ENCODE measurements at regions not wholly inside any gene's neighbourhood (a gene's known extent, or its start where the extent isn't known, plus 50 kb on each side); places are given as distances from the start of the nearest gene placed in this dataset.

- CTCF ChIA-PET (ENCODE audit: partially characterized antibody): no interaction called here
- POLR2A ChIA-PET (ENCODE audit: partially characterized antibody): no interaction called here
- H3K27ac Mint-ChIP-seq: no peak overlapping the region
These were observed 134.9 kb downstream of the EFHB start for GRCh38 chr3:19799115-19799514.

GRCh38 chr3:19798324-19798723 lies 135.7 kb downstream of the EFHB start:
- Histone ChIP-seq H3K4me3 (ENCODE audit: low read length in 2 of 2) (no peak overlapping the region), H3K4me1 (ENCODE audit: insufficient read depth, low read length) (no peaks in the 10 kb centered on the region), H3K36me3 (ENCODE audit: insufficient read depth, low read length) (no peaks in the 10 kb centered on the region), H3K27ac (ENCODE audit: low read depth, low read length) (no peak overlapping the region), H3K27me3 (ENCODE audit: insufficient read depth, low read length) (no peaks in the 10 kb centered on the region), H3K9me3 (ENCODE audit: control insufficient read depth in 1 of 2, low read length in 2 of 2) (no peaks in the 10 kb centered on the region)
- no peaks in the 10 kb centered on the region for H3K36me3 Mint-ChIP-seq
- no peaks in the 10 kb centered on the region for H3K27me3 Mint-ChIP-seq
- no peak for DNase-seq
- ChIA-PET CTCF (ENCODE audit: partially characterized antibody) (no interaction called here), POLR2A (ENCODE audit: partially characterized antibody) (no interaction called here)
- intact Hi-C loops (cut with micrococcal nuclease): no loop called here
- no peak overlapping the region for H3K27ac Mint-ChIP-seq
- no peaks in the 10 kb centered on the region for H3K4me1 Mint-ChIP-seq
- no peak overlapping the region for H3K4me3 Mint-ChIP-seq
- H3K9me3 Mint-ChIP-seq: peaks cover 0 to 39% (median 18%) of the 10 kb centered on the region in 8 donors

More at GRCh38 chr3:19799115-19799514, 134.9 kb downstream of the EFHB start:
- H3K36me3 ChIP-seq (ENCODE audit: insufficient read depth, low read length): no peaks in the 10 kb centered on the region
- H3K4me1 ChIP-seq (ENCODE audit: insufficient read depth, low read length): no peaks in the 10 kb centered on the region
- Mint-ChIP-seq H3K27me3 (no peaks in the 10 kb centered on the region), H3K9me3 (peaks cover 0 to 47% (median 24%) of the 10 kb centered on the region in 8 donors), H3K4me1 (no peaks in the 10 kb centered on the region), H3K36me3 (no peaks in the 10 kb centered on the region), H3K4me3 (no peak overlapping the region)
- no peak overlapping the region for H3K27ac ChIP-seq (ENCODE audit: low read depth, low read length)
- no peak overlapping the region for H3K4me3 ChIP-seq (ENCODE audit: low read length in 2 of 2)
- intact Hi-C loops (cut with micrococcal nuclease): no loop called here
- H3K27me3 ChIP-seq (ENCODE audit: insufficient read depth, low read length): no peaks in the 10 kb centered on the region
- no peak for DNase-seq
- H3K9me3 ChIP-seq (ENCODE audit: control insufficient read depth in 1 of 2, low read length in 2 of 2): no peaks in the 10 kb centered on the region

GRCh38 chr3:19792388-19792787 lies 141.6 kb downstream of the EFHB start:
- Histone ChIP-seq H3K9me3 (ENCODE audit: control insufficient read depth in 1 of 2, low read length in 2 of 2) (no peaks in the 10 kb centered on the region), H3K4me3 (ENCODE audit: low read length in 2 of 2) (no peak overlapping the region), H3K36me3 (ENCODE audit: insufficient read depth, low read length) (no peaks in the 10 kb centered on the region), H3K4me1 (ENCODE audit: insufficient read depth, low read length) (no peaks in the 10 kb centered on the region), H3K27ac (ENCODE audit: low read depth, low read length) (no peak overlapping the region), H3K27me3 (ENCODE audit: insufficient read depth, low read length) (no peaks in the 10 kb centered on the region)
- ChIA-PET POLR2A (ENCODE audit: partially characterized antibody) (no interaction called here), CTCF (ENCODE audit: partially characterized antibody) (no interaction called here)
- no peak overlapping the region for H3K4me3 Mint-ChIP-seq
- H3K4me1 Mint-ChIP-seq: no peaks in the 10 kb centered on the region
- DNase-seq: no peak
- intact Hi-C loops (cut with micrococcal nuclease): no loop called here
- H3K36me3 Mint-ChIP-seq: no peaks in the 10 kb centered on the region
- H3K27ac Mint-ChIP-seq: no peak overlapping the region
- H3K9me3 Mint-ChIP-seq: peaks cover 0 to 3% (median 0%) of the 10 kb centered on the region in 8 donors
- peaks cover 1% of the 10 kb centered on the region in 2 donors for H3K27me3 Mint-ChIP-seq

GRCh38 chr3:19775765-19776164 lies 158.3 kb downstream of the EFHB start:
- POLR2A ChIA-PET (ENCODE audit: partially characterized antibody): no interaction called here
- H3K9me3 Mint-ChIP-seq: peaks cover 0 to 6% (median 0%) of the 10 kb centered on the region in 8 donors

GRCh38 chr3:19769694-19770093 lies 164.3 kb downstream of the EFHB start:
- ChIA-PET CTCF (ENCODE audit: partially characterized antibody) (no interaction called here), POLR2A (ENCODE audit: partially characterized antibody) (no interaction called here)
- no peak overlapping the region for H3K4me3 Mint-ChIP-seq
- H3K9me3 ChIP-seq (ENCODE audit: control insufficient read depth in 1 of 2, low read length in 2 of 2): no peaks in the 10 kb centered on the region
- no peaks in the 10 kb centered on the region for H3K36me3 ChIP-seq (ENCODE audit: insufficient read depth, low read length)
- H3K27me3 Mint-ChIP-seq: peaks cover 2% of the 10 kb centered on the region in 2 donors
- H3K4me1 Mint-ChIP-seq: no peaks in the 10 kb centered on the region
- no peaks in the 10 kb centered on the region for H3K9me3 Mint-ChIP-seq
- no peak for DNase-seq
- H3K4me3 ChIP-seq (ENCODE audit: low read length in 2 of 2): no peak overlapping the region
- H3K27me3 ChIP-seq (ENCODE audit: insufficient read depth, low read length): no peaks in the 10 kb centered on the region
- intact Hi-C loops (cut with micrococcal nuclease): no loop called here
- H3K36me3 Mint-ChIP-seq: no peaks in the 10 kb centered on the region
- H3K4me1 ChIP-seq (ENCODE audit: insufficient read depth, low read length): no peaks in the 10 kb centered on the region
- no peak overlapping the region for H3K27ac Mint-ChIP-seq
- H3K27ac ChIP-seq (ENCODE audit: low read depth, low read length): no peak overlapping the region

More at GRCh38 chr3:19775765-19776164, 158.3 kb downstream of the EFHB start:
- H3K4me3 Mint-ChIP-seq: no peak overlapping the region
- Histone ChIP-seq H3K27ac (ENCODE audit: low read depth, low read length) (no peak overlapping the region), H3K36me3 (ENCODE audit: insufficient read depth, low read length) (no peaks in the 10 kb centered on the region), H3K27me3 (ENCODE audit: insufficient read depth, low read length) (no peaks in the 10 kb centered on the region), H3K4me1 (ENCODE audit: insufficient read depth, low read length) (no peaks in the 10 kb centered on the region), H3K4me3 (ENCODE audit: low read length in 2 of 2) (no peak overlapping the region), H3K9me3 (ENCODE audit: control insufficient read depth in 1 of 2, low read length in 2 of 2) (no peaks in the 10 kb centered on the region)
- H3K27me3 Mint-ChIP-seq: peaks cover 2% of the 10 kb centered on the region in 2 donors
- no peaks in the 10 kb centered on the region for H3K36me3 Mint-ChIP-seq
- CTCF ChIA-PET (ENCODE audit: partially characterized antibody): no interaction called here
- H3K4me1 Mint-ChIP-seq: no peaks in the 10 kb centered on the region
- intact Hi-C loops (cut with micrococcal nuclease): no loop called here
- no peak overlapping the region for H3K27ac Mint-ChIP-seq
- DNase-seq: no peak

- no peaks in the 10 kb centered on the region for H3K9me3 Mint-ChIP-seq
- Histone ChIP-seq H3K4me1 (ENCODE audit: insufficient read depth, low read length) (no peaks in the 10 kb centered on the region), H3K36me3 (ENCODE audit: insufficient read depth, low read length) (no peaks in the 10 kb centered on the region), H3K27me3 (ENCODE audit: insufficient read depth, low read length) (no peaks in the 10 kb centered on the region), H3K4me3 (ENCODE audit: low read length in 2 of 2) (no peak overlapping the region), H3K9me3 (ENCODE audit: control insufficient read depth in 1 of 2, low read length in 2 of 2) (no peaks in the 10 kb centered on the region), H3K27ac (ENCODE audit: low read depth, low read length) (no peak overlapping the region)
- no peak for DNase-seq
- ChIA-PET CTCF (ENCODE audit: partially characterized antibody) (no interaction called here), POLR2A (ENCODE audit: partially characterized antibody) (no interaction called here)
- no peak overlapping the region for H3K27ac Mint-ChIP-seq
- H3K4me1 Mint-ChIP-seq: no peaks in the 10 kb centered on the region
- no peaks in the 10 kb centered on the region for H3K36me3 Mint-ChIP-seq
- peaks cover 0 to 3% of the 10 kb centered on the region in 2 donors for H3K27me3 Mint-ChIP-seq
- H3K4me3 Mint-ChIP-seq: no peak overlapping the region
- intact Hi-C loops (cut with micrococcal nuclease): no loop called here
These were observed 168.1 kb downstream of the EFHB start for GRCh38 chr3:19765954-19766353.

- H3K36me3 Mint-ChIP-seq: no peaks in the 10 kb centered on the region
- intact Hi-C loops (cut with micrococcal nuclease): no loop called here
- H3K4me1 Mint-ChIP-seq: no peaks in the 10 kb centered on the region
- Histone ChIP-seq H3K4me3 (ENCODE audit: low read length in 2 of 2) (no peak overlapping the region), H3K36me3 (ENCODE audit: insufficient read depth, low read length) (no peaks in the 10 kb centered on the region), H3K9me3 (ENCODE audit: control insufficient read depth in 1 of 2, low read length in 2 of 2) (no peaks in the 10 kb centered on the region), H3K4me1 (ENCODE audit: insufficient read depth, low read length) (no peaks in the 10 kb centered on the region), H3K27ac (ENCODE audit: low read depth, low read length) (no peak overlapping the region), H3K27me3 (ENCODE audit: insufficient read depth, low read length) (no peaks in the 10 kb centered on the region)
- DNase-seq: no peak
- no peak overlapping the region for H3K27ac Mint-ChIP-seq
- ChIA-PET CTCF (ENCODE audit: partially characterized antibody) (no interaction called here), POLR2A (ENCODE audit: partially characterized antibody) (no interaction called here)
- peaks cover 2 to 3% of the 10 kb centered on the region in 2 donors for H3K27me3 Mint-ChIP-seq
- no peak overlapping the region for H3K4me3 Mint-ChIP-seq
- peaks cover 0 to 7% (median 2%) of the 10 kb centered on the region in 8 donors for H3K9me3 Mint-ChIP-seq
These were observed 176.2 kb downstream of the EFHB start for GRCh38 chr3:19757773-19758172.

- H3K27ac ChIP-seq (ENCODE audit: low read depth, low read length): no peak overlapping the region
- no peak overlapping the region for H3K27ac Mint-ChIP-seq
- H3K36me3 Mint-ChIP-seq: no peaks in the 10 kb centered on the region
- POLR2A ChIA-PET (ENCODE audit: partially characterized antibody): no interaction called here
- H3K4me1 ChIP-seq (ENCODE audit: insufficient read depth, low read length): no peaks in the 10 kb centered on the region
- H3K4me1 Mint-ChIP-seq: no peaks in the 10 kb centered on the region
- H3K9me3 ChIP-seq (ENCODE audit: control insufficient read depth in 1 of 2, low read length in 2 of 2): no peaks in the 10 kb centered on the region
- H3K4me3 Mint-ChIP-seq: no peak overlapping the region
- no peak overlapping the region for H3K4me3 ChIP-seq (ENCODE audit: low read length in 2 of 2)
- no peaks in the 10 kb centered on the region for H3K36me3 ChIP-seq (ENCODE audit: insufficient read depth, low read length)
- no peaks in the 10 kb centered on the region for H3K27me3 Mint-ChIP-seq
- DNase-seq: no peak
- CTCF ChIA-PET (ENCODE audit: partially characterized antibody): interaction anchor here (1.3 kb wide), 1 partner anchor 573 kb away, joined by 3 read pairs; no protein-coding TSS in a partner anchor
- intact Hi-C loops (cut with micrococcal nuclease): no loop called here
- H3K27me3 ChIP-seq (ENCODE audit: insufficient read depth, low read length): no peaks in the 10 kb centered on the region
- peaks cover 0 to 8% (median 5%) of the 10 kb centered on the region in 8 donors for H3K9me3 Mint-ChIP-seq
These were observed 184.5 kb downstream of the EFHB start for GRCh38 chr3:19749448-19750017.

All from CD4-positive, alpha-beta memory T cell (primary cell).